ENCODE measurements at regions not wholly inside any gene's neighbourhood (a gene's known extent, or its start where the extent isn't known, plus 50 kb on each side); places are given as distances from the start of the nearest gene placed in this dataset.

DNA sequence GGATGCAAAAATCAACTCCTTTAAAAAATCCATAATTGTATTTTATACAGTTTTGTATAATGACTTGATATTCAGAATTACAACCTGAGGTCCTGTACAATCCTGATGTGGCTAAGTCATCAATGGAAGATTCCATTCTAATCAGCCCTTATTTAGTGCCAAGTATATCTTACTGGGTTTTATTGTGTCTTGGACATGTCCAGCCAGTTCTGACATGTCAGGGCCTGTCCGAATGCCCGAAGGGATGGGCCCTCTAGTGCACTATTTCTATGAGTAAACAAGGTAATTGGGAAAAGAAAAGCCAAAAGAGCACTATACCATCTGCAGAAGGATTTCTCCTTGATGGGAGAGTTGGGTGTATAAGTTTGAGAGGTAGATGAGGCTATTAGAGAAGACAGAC is 412.9 kb downstream of the METTL15 start:
- no peak for DNase-seq (ENCODE audit: low read depth in 2 of 2)
- no peak overlapping the region for H3K4me3 ChIP-seq (replicated peaks in 1 of 2; ENCODE audit: low read depth in 2 of 2, low read length in 2 of 2)
- TF ChIP-seq, protein P1, sequence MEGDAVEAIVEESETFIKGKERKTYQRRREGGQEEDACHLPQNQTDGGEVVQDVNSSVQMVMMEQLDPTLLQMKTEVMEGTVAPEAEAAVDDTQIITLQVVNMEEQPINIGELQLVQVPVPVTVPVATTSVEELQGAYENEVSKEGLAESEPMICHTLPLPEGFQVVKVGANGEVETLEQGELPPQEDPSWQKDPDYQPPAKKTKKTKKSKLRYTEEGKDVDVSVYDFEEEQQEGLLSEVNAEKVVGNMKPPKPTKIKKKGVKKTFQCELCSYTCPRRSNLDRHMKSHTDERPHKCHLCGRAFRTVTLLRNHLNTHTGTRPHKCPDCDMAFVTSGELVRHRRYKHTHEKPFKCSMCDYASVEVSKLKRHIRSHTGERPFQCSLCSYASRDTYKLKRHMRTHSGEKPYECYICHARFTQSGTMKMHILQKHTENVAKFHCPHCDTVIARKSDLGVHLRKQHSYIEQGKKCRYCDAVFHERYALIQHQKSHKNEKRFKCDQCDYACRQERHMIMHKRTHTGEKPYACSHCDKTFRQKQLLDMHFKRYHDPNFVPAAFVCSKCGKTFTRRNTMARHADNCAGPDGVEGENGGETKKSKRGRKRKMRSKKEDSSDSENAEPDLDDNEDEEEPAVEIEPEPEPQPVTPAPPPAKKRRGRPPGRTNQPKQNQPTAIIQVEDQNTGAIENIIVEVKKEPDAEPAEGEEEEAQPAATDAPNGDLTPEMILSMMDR (IDR thresholded peaks at IDR 0.05; ENCODE audit: low read depth, low read length), result no peak

DNA sequence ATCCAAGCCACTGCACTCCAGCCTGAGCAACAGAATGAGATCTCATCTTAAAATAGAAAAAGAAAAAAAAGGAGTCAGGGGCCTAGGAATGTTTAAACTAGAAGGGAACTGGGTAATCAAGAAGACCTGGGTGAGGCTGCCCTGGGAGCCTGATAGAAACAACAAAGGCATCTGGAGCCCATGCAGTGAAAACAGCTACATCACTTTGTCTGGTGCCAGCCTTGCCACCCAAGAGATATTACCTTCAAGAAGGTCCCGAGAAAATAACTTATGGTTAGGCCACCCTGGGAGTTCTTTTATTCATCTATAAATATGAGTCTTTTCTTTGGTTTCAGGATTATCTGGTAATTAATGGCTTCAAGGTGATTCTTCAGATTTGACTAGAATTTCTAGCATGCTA is 412.1 kb downstream of the METTL15 start:
- no peak for DNase-seq (ENCODE audit: low read depth in 2 of 2)
- no peak overlapping the region for H3K4me3 ChIP-seq (replicated peaks in 1 of 2; ENCODE audit: low read depth in 2 of 2, low read length in 2 of 2)
- TF ChIP-seq, protein P1 (IDR thresholded peaks at IDR 0.05; ENCODE audit: low read depth, low read length), result no peak

DNA sequence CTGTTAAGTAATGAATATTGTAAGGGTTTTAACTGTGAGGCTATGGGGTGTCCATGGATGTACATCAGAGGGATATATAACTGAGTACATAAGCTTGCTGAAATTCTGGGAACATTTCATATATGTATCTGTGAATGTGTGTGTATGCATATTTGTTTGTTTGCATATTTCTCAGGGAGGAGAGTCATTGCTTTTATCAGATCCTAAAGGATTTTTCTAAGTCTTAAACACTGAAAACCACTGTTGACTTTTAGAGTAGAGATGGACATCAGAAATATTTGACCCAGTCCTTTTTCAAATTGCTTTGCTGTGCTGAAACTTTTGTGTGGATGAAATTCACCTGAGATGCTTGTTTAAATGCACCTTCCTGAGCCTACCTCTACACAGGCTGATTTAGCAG is 410.6 kb downstream of the METTL15 start:
- H3K4me3 ChIP-seq (replicated peaks in 1 of 2; ENCODE audit: low read depth in 2 of 2, low read length in 2 of 2), result no peak overlapping the region
- no peak for DNase-seq (ENCODE audit: low read depth in 2 of 2)
- TF ChIP-seq, protein P1 (IDR thresholded peaks at IDR 0.05; ENCODE audit: low read depth, low read length), result no peak

DNA sequence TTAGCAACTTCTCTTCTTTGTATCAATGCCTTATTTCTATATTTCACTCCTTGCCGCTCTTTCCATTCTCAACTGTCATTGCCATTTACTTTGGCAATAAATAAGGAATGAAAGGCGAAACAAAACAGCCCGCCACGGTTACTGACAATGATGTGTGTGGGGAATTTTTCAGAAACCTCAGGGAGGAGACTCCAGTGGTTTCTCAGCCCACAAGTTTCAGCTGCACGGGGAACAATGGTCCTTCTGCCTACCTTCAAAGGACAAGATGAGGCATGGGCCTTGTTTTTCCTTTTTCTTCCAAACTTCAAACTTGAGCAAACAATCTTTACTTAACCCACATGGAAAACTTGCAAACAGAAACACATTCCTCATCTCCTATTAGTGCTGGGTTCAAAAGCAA is 409.4 kb downstream of the METTL15 start:
- no peak for DNase-seq (ENCODE audit: low read depth in 2 of 2)
- TF ChIP-seq, protein P1 (IDR thresholded peaks at IDR 0.05; ENCODE audit: low read depth, low read length), result no peak
- no peak overlapping the region for H3K4me3 ChIP-seq (replicated peaks in 1 of 2; ENCODE audit: low read depth in 2 of 2, low read length in 2 of 2)

DNA sequence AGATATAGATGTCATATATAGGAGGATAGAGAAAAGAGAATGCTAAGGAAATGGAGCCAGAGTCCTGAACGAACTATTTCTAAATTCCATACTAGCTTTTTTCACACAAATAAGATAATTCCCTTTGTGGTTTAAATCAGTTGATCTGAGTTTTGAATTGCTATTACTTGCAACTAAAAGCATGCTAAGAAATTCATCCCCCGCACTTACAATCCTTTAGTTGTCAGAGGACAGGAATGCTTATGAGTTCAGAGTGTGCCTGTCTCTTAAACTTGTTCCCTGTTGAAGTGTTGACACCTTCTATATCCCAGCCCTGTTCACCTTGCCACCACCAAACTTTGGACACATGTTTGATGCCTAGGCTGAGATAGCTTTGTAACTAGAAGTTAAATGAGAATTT is 406.2 kb downstream of the METTL15 start:
- no peak for DNase-seq (ENCODE audit: low read depth in 2 of 2)
- TF ChIP-seq, protein P1 (IDR thresholded peaks at IDR 0.05; ENCODE audit: low read depth, low read length), result no peak
- no peak overlapping the region for H3K4me3 ChIP-seq (replicated peaks in 1 of 2; ENCODE audit: low read depth in 2 of 2, low read length in 2 of 2)

DNA sequence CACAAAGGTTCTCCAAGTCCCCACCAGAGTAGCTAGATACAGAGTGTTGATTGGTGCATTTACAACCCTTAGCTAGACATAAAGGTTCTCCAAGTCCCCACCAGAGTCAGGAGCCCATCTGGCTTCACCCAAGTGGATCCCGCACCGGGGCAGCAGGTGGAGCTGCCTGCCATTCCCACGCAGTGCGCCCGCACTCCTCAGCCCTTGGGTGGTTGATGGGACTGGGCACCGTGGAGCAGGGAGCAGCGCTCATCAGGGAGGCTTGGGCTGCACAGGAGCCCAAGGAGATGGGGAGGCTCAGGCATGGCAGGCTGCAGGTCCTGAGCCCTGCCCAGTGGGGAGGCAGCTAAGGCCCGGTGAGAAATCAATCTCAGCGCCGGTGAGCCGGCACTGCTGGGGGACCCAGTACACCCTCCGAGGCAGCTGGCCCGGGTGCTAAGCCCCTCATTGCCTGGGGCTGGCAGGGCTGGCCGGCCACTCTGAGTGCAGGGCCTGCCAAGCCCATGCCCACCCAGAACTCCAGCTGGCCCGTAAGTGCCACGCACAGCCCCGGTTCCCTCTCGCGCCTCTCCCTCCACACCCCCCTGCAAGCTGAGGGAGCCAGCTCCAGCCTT is 404.1 kb downstream of the METTL15 start:
- no peak for DNase-seq (ENCODE audit: low read depth in 2 of 2)
- no peak overlapping the region for H3K4me3 ChIP-seq (replicated peaks in 1 of 2; ENCODE audit: low read depth in 2 of 2, low read length in 2 of 2)
- TF ChIP-seq, protein P1 (IDR thresholded peaks at IDR 0.05; ENCODE audit: low read depth, low read length), result no peak

DNA sequence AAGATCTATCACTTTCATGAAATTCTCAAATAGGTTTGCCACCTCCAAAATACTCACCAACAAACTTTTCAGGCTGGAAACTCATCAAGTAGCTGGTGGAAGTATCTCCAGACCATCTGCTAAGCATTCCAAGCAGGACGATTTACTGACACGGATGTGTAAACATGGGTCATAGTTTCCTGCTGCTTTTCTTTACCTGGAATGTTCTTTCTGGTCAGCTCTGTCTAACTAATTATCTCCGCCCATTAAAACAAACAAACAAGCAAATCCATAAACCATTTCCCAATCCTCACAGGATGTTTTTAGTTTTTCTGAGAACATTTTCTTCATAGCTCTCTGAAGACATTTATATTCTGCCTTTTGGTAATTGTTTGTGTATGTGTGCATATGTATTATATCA is 397.0 kb downstream of the METTL15 start:
- DNase-seq (ENCODE audit: low read depth in 2 of 2), result peak in 1 of 2 donors; percentile 9
- no peak overlapping the region for H3K4me3 ChIP-seq (replicated peaks in 1 of 2; ENCODE audit: low read depth in 2 of 2, low read length in 2 of 2)
- TF ChIP-seq, protein P1 (IDR thresholded peaks at IDR 0.05; ENCODE audit: low read depth, low read length), result no peak
